Activated CD4-positive, alpha-beta T cell treated with anti-CD3 and anti-CD28 coated beads for 1 hour (primary cell): ENCODE measurements at regions not wholly inside any gene's neighbourhood (a gene's known extent, or its start where the extent isn't known, plus 50 kb on each side); places are given as distances from the start of the nearest gene placed in this dataset.
"Not testable (repeated sequence)": the region's sequence is repeated elsewhere in the genome, so short reads cannot be mapped to it uniquely, and the experiment has no call there.

Experiments
- DNase-seq: peaks from one replicate; pipeline ENCODE4 v3.0.0-alpha.2; 2020

DNA sequence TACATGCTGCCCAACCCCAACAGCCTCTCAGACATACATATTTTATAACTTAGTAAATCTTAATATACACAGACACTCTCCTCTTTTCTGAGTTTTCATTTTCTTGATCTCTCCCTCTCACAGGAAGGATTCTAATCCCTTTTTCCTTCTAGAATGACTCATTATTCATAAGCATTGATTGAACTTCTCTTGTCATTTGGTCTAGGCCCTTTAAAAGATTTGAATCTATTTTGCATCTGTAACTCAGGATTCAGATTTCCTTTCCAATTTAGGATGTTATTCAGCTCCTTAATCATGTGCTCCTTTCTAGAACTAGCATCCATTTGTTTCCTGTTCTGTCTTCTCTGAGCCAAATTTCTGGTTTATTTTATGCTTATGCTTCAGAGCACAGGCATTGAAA lies 624.5 kb upstream of the SGO1 start:
- DNase-seq: no peak

DNA sequence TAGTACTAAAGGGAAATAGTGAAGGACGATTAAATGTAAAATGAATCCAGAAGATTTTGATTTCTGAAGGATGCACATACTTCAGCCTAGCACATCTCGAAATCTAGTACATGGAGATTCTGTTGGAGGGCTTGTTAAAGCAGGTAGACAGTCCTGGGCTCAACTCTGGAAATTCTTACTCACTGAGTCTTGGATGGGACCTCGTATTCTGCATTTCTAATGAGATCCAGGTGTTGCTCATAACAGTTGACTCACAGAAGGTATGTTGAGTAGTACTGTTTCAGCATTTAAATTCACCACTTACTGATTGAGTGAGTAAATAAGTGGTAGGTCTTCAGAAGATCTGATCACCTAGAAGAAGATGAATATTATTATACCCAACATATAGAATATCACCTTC lies 623.4 kb upstream of the SGO1 start:
- no peak for DNase-seq

DNA sequence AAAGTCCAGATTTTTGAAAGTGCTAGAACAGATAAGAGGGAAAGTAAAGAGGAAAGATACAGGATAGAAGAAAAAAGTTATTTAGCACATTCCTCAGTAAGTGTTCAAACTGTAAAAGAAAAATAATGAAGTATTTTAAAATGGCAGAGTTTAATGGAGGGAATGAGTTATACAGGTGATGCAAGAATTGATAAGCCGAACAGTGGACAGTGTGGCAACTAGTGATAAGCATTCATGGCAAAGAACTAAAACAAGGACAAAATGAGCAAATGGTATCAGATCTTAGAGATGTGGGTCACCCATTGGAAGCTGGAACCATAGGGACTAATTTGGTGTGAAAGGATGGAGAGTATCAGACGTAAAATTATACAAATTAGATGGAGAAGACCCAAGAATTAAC lies 622.9 kb upstream of the SGO1 start:
- DNase-seq: no peak

DNA sequence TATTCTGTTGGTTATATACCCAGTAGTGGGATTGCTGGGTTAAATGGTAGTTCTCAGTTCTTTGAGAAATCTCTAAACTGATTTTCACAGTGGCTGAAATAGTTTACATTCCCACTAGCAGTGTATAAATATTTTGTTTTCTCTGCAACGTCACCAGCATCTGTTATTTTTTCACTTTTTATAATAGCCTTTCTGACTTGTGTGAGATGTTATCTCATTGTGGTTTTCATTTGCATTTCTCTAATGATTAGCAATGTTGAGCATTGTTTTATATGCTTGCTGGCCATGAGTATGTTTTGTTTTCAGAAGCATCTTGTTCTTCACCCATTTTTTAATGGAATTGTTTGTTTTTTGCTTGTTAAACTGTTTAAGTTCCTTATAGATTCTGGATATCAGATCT lies 612.7 kb upstream of the SGO1 start:
- no peak for DNase-seq

DNA sequence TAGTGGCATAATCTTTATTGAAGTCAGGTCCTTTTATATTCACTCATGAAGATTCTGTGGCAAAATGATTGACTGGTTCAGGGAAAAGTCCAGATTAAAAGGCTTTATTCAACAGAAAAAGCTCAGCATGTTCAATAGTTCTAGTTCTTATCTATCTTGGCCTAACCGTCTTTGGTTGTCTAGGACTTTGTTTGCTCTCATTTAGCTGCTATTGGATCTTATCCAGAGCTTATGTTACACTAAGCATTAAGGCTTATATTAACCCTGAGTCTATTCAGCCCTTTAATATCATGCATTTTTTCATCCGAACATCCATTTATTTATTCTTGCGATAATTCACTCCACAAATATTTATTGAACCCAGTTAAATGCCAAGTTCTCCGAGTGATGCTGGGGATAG lies 601.0 kb upstream of the SGO1 start:
- no peak for DNase-seq

DNA sequence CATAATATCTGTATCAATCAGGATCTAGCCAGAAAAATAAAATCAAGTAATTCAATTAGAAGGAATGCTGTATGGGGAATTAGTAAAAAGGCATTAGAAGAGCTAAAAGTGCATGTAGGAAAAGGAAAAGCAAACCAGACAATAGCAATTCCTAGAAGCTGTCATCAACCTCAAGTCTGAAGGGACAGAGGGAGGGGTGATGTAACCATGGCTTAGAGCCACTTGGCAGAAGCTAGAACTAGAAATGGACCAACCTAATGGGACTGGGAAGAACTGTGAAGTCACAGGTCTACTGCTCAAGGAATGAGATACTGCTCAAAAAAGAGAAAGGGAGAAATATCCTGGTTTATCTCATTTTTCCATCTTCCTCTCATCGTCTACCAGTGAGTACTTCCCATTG lies 590.7 kb upstream of the SGO1 start:
- no peak for DNase-seq

DNA sequence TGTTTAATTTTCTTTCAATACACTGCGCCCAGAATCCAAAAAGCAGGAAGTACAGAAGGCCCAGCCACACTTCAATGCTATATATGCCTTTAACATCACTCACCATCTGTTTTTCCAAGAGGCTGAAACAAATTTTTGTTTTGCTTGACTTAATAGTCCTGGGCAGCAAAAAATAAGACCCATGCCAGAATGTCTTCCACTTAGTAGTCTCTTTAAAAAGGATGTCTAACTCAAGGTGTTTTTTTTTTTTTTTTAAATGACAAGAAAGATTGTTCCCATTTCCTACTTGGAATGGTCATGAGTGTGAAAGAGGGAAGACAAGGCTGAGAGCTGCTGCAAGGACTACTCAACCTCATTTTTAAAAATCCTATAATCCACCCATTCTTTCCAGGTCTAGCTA lies 590.3 kb upstream of the SGO1 start:
- no peak for DNase-seq

DNA sequence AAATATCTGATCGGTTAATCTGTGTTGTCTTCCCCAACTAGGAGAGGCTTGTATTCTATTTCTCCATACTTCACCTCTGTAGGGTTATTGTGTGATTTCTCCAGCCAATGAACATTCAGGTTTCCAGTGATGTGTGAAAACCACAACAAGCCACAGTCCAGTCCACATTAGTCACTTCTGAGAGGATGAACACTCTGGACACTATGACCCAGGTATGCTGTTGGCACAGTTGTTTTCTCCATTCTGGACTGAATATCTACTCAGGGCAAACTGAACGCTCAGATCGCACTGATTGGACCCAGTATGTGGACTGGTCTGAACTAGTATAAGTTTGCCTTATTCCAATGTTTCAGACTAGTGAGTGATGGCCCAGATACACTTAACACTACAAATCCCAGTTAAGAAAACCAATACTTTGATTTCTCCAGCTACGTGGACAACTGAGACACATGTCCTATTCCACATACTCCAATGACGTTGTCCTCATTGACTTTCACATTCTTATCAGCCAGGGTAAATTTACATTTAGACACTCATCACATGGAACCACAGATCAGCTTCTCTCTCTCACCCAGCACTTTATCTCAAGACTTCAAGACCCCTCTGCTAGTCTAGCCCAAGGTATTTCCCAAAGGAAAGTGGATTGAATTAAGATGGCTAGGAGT lies 587.4 kb upstream of the SGO1 start:
- no peak for DNase-seq

DNA sequence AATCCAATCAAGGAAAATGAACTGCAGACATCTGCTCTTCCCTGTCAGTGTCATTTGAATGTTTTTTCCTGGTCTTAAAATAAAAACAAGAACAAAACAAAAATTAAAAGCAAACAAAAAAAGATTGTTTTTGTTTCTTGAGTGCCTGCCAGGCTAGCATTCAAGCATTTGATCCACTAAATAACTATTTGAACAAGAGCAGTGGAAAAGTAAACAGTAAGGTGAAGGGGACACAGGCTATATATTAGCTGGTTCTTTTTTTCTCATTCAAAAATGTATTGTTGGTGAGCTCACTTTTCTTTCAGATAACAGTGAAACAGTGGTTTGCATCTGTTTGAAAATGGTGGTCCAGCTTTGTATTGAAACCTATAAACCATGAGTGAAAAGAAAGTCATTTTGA lies 586.9 kb upstream of the SGO1 start:
- DNase-seq: no peak

DNA sequence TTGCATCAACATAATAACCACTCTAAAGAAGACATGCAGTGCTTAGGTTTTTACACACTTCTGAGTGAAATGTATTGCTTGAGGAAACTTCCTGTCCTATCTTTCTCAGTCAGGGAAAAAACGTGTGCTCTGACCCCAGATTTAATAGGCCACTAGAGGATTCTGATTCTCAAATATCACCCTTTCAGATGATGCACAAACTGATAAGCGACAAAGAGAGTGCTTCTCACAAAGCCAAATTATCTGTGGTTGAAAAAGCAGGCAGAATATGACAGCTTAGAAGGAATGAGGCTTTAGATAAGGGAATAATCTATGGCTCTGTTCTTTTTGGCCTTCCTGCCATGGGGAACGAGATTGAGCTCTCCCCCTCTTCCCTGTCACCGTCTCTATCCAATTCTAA lies 583.4 kb upstream of the SGO1 start:
- DNase-seq: no peak

DNA sequence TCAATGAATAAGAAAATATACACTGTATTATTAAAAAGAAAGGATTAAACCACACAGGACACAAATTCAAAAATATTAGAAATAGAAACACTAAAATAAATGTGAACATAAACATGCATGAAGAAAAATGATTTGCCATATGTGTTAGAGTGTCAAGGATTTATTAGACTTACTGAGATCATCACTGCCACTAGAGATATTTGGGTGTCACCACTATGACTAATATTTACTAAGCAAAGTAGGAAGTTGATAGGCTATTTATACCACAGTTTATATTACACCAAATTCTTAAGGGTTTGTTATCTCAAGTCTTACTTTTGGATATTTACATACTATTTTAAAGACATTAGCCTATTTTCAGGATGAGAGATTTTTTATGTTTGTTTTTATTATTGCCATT lies 575.0 kb upstream of the SGO1 start:
- no peak for DNase-seq

DNA sequence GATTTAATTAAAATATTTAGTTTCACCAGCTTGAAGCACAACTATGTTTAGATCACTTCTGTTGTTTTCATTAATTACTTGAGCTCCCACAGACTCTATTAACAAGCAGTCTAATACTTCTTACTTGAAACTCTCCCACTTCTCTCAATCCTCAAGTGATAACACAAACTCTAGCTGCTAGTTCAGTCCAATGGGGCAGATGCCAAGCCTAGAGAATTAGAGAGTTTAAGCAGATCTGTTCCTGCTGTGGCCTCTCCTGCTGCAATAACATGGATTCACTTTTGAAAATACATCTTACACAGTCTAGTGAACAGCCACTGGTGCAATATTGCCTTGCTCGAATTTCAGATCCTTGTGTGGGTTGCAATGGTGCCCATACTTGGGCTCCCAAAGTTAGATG lies 566.4 kb upstream of the SGO1 start:
- no peak for DNase-seq

DNA sequence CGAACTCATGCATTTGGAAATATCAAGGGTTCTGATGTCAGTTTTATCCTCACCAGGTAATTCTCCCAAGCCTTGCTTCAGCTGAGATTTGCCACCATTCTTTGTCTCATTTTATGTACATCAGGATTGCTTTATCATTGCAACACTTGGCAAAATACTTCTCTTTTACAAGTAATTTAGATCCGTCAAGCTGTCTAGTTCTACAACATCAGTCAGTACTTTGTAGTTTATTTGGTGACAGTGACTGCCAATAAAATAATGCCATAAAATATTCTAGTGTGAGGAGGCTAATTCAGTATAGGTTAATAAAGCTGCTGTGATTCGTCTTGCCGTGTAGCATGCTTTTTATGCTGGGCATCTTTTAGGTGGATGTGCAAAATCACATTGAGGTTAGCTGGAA lies 565.3 kb upstream of the SGO1 start:
- DNase-seq: no peak

DNA sequence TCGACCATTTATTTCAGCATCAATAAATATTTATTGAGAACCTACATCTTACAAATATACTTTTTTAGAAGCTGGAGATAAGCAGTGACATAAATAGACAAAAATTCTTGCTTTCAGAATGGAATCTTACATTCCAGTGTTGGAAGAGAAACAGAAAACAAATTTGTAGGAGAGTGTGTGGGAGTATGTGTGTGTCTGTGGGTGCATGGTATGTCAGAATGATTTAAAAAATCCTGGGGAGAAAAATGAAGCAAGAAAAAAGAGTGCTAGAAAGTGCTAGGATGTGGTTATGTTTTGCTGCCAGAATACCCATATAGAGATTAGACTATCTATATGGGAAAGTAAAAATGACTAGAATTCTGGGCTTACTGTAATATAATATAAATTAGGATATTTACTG lies 561.7 kb upstream of the SGO1 start:
- DNase-seq: no peak

DNA sequence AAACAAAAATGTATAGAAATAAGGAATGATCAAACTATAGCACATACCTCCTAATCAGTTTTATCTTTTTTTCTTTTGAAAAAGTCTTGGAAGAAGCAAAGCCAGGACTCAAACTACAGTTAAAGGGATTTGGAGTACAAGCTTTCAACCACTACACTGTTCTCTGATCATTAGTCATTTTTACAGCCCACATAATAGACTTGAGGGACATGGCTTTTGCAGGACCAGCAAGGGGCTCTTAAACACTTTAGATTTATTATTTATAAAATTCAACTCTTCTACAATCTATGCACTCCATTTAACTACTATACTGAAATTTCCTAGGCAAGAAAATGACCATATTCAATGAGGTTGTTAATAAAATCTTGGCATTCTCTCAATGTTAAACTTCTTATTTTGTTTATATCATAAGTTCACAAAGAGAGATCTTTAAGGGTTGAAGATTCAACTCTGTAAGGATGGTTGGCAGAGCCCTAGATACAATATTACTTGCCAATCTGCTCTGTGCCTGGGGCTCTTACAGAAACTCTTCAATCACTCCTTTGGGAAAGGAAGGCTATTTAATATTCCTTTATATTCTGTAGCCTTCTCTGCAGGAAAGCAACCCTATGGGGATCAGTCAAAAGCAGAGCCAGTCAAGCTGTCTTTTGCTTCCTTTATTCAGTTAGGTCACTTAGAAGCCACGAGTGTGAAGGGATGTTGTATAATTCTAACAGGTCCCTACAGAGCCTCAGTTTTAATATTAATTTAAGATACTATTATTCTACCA lies 557.7 kb upstream of the SGO1 start:
- DNase-seq: no peak

DNA sequence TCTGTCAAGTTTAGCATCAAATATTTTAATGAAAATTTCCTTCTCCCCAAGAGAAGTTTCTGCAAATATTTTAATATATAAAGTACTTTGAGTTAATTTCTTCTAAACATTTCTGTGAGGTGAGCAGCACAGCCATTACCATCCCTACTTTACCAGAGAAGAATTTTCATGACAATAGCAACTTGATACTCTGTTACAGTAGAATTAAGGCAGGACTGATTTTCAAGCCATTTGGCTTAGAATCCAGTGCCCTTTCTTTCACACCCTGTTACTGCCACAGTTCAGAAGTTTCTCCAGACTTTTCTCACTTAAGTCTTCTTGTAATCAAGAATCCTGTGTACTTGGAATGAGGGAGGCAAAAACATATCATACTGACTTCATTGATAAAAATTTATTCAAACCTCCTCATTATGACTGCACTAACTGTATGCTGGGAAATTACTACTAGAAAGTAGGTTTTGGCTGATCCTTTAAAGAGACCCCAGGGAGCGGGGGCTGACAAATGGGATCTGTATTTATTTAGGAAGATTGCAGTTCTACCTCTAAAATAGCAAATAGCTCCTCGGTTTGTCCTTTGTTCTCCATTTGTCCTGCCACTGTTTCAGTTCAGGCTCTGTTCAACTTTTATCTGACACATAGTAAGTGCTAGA lies 557.0 kb upstream of the SGO1 start:
- DNase-seq: no peak

DNA sequence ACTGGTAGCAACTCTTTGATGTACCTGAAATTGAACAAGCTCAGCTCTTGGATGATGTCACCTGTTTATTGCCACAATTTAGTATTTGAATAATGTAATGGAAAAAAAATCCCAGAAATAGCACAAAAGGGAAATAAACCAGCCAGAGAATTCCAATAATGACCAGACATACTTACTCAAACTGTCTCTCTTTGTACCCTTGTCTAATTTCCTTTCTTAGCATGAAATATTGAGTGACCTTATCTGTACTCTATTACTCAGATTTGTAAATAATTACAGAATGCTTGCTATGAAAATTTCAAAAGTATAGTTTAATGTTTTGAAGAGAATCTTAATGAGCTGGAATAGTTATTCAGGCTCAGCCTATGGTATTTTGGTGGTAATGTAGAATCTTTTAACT lies 555.4 kb upstream of the SGO1 start:
- DNase-seq: no peak

DNA sequence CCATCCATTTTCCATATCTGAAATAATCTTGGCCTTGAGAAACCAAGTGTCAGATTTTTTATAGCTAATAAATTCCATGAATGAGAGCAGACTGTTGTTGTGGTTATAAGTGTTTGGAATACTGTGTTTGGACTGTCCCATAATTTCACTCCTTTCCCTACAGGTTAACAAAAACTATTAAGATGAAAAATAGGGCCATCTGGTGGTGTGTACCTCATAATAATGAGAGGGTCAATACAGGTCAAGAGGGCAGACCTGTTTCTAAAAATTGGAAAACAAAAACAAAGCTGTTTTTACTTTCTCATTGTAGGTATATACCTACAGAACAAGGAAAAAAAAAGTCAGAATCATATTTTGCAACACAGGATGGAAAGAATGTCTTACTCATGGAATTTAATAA lies 553.8 kb upstream of the SGO1 start:
- DNase-seq: no peak

DNA sequence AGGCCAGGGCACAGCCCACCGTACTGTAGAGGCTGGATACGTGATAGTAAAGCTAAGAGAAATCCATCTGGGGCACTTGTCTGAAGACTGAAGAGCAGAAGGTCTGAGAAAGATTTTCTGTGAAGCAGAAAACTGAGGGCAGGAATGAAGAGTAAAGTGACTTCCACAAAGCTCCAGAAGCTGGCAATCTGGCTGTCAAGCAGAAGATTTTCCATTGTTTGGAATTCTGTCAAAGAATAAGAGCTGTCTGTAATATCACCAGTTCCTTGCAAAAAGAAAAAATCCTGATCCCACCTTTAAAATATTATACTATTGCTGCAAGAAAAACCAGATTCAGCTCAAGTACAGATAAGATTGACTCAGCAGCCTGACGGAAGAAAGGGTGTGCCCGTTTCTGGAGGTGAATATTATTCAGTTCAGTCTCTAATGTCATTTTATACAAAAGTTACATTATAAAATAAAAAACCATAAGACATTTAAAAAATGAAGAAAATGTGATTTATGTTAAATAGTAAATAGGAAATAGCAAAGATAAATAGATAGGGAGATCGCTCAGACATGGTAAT lies 550.4 kb upstream of the SGO1 start:
- DNase-seq: no peak

DNA sequence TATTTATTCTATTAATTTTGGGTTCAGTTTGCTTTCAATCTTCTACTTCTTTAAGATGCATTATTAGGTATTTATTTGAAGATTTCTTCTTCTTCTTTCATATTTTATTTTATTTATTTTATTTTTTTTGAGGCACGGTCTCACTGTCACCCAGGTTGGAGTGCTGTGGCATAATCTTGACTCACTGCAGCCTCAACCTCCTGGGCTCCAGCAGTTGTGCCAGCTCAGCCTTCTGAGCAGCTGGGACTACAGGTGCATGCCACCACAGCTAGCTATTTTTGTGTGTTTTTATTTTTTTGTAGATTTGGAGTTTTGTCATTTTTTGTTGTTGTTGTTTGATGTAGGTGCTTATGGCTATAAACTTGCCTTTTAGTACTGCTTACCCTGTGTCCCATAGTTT lies 543.2 kb upstream of the SGO1 start:
- DNase-seq: no peak

DNA sequence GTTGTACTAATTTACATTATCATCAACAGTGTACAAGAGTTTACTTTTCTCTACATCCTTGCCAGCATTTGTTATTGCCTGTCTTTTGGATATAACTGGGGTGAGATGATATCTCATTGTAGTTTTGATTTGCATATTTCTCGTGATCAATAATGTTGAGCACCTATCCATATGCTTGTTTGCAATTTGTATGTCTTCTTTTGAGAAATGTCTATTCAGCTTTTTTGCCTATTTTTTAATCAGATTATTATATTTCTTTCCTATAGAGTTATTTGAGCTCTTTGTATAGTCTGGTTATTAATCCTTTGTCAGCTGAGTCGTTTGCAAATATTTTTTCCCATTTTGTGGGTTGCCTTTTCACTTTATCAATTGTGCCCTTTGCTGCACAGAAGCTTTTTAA lies 540.8 kb upstream of the SGO1 start:
- no peak for DNase-seq

DNA sequence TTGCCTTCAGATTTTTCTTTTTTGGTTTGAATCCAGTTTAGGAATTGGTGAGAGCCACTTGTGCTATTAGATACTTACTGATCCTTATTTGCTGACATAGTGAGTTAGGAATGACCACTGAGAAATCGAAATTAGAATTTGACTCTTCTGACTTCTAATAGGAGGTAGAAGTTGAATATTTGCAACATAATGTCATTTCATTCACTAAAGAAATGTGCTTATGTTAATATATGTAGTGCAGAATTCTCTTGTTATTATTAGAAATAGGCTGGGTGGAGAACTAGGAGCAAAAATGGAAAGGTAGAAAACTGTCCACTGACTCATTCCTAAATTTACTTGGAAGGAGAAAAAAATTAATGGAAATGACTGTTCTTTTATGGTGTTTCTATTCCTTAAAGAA lies 538.2 kb upstream of the SGO1 start:
- no peak for DNase-seq

DNA sequence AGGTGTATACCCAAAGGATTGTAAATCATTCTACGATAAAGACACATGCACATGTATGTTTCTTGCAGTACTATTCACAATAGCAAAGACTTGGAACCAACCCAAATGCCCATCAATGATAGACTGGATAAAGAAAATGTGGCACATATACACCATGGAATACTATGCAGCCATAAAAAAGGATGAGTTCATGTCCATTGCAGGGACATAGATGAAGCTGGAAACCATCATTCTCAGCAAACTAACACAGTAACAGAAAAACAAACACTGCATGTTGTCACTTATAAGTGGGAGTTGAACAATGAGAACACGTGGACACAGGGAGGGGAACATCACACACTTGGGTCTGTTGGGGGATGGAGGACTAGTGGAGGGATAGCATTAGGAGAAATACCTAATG lies 530.4 kb upstream of the SGO1 start:
- not testable (repeated sequence) for DNase-seq

DNA sequence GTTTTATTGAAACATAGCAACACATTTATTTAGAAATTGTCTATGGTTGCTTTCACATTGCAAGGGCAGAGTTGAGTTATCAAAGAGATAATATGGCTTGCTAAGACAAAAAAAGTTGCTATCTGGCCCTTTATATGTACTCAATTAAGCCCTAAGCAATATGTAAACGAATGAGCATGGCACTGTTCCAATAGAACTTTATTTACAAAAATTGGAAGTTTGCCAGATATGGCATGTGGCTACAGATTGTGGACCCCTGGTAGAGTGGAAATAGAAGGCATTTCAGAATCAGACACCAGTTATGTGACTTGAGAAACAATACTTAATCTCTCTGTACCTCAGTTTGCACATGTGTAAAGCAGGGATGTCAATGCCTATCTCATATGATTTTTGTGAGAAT lies 515.6 kb upstream of the SGO1 start:
- DNase-seq: no peak
